Colon (tissue), 2 donors: ENCODE measurements at regions not wholly inside any gene's neighbourhood (a gene's known extent, or its start where the extent isn't known, plus 50 kb on each side); places are given as distances from the start of the nearest gene placed in this dataset.

Source experiments
- FAIRE-seq: peaks from 2 replicates; lab custom pipeline; 2012; peaks lifted over from hg19 to GRCh38; lab: Jason Lieb, UNC
- donor health status: control.
- donor health status: control.

- FAIRE-seq: no peak
Observed at GRCh38 chr9:17970277-17970676, 391.4 kb downstream of the SH3GL2 start.

DNA sequence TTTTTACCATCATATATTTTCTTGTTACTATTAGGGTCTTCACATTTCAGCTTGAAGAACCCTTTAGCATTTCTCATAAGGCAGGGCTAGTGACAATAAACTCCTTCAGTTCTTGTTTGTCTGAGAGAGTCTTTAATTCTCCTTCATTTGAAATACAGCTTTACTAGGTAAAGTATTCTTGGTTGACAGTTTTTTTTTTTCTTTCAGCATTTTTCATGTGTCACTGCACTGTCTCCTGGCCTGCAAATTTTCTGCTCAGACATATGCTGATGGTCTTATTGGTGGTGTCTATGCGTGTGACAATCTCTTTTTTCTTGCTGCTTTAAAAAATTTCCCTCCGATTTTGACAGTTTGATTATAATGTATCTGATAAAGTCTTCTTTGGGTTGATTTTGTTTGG lies 399.9 kb downstream of the SH3GL2 start:
- no peak for FAIRE-seq

GRCh38 chr9:17986595-17986994 lies 407.7 kb downstream of the SH3GL2 start:
- FAIRE-seq: no peak

DNA sequence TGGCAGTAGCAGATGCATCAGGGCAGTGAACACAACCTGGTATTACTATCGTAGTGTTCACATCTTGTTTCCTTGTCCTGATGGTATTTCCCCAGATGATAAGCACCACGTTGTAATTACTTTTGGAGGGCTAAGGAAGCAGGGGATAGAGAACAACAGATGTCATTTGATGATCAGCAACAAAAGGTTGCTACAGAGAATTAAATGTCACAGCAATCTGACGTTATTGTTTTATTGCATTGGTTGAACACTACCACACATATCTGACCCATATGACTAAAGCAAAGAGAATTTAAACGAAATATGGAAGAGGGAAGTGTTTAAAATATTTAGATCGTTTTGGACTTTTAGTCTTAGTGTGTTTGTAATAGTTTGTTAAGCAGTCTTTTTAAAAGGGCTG lies 408.3 kb downstream of the SH3GL2 start:
- peak; percentile 73 for FAIRE-seq

GRCh38 chr9:17988489-17988888 lies 409.6 kb downstream of the SH3GL2 start:
- FAIRE-seq: peak; percentile 64

DNA sequence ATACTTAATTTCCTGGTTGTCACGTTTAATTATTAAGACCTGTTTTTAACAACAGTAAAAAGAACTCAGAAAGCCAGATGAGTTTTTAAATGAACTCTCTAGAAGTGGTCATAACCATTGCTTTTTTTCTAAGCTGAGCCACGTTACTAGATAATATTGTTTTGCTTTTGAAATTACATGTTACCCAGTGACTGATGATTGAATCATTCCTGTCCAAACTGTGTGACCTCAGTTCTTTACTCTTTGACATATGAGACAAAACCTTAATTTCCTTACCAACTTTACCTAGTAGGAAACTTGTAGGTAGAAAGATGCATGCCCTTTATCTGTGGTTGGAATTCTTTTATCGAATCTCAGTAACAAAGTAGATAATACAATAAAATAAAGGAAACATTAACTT lies 411.7 kb downstream of the SH3GL2 start:
- FAIRE-seq: no peak

DNA sequence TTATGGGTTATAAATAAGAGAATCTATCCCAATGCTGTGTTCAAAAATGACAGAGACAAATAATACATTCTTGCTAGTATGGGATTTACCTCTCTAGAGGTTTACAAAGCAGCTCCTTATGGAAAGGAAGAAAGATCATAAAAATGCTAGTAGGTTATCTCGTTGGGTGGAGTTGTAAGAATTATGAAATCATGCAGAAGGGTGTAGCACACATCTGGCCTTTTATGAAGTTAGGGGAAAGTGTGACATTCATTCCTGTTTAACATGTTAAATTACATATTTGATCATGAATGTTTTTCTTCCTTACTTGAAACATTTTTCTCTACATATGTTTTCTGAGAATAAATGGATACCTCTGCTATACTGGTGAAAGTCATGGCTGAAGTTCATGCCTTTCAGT lies 414.2 kb downstream of the SH3GL2 start:
- FAIRE-seq: peak; percentile 24

GRCh38 chr9:17994695-17995425 lies 416.0 kb downstream of the SH3GL2 start:
- no peak for FAIRE-seq

- FAIRE-seq: no peak
Observed at GRCh38 chr9:17996728-17997127, 417.9 kb downstream of the SH3GL2 start.

GRCh38 chr9:18002718-18003438 lies 424.0 kb downstream of the SH3GL2 start:
- no peak for FAIRE-seq

DNA sequence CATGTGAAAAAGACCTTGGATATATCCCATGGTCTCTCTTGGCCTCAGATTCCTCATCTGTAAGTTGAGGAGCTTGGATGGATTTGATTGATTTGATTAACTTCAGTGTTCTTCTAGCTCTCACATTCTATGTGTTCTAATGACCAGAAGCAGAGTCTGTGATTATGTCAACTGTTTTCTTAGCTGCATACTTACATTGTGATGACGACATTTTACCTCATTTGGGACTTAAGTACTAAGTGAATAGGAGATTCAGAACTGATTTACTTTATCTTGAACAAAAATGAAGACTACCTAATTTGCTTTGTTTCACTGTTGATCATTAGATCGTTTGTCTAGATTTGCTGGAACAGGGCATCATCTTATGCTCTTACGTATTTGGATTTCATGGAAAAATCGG lies 427.7 kb downstream of the SH3GL2 start:
- FAIRE-seq: no peak

- no peak for FAIRE-seq
Observed at GRCh38 chr9:18007621-18008020, 428.8 kb downstream of the SH3GL2 start.

DNA sequence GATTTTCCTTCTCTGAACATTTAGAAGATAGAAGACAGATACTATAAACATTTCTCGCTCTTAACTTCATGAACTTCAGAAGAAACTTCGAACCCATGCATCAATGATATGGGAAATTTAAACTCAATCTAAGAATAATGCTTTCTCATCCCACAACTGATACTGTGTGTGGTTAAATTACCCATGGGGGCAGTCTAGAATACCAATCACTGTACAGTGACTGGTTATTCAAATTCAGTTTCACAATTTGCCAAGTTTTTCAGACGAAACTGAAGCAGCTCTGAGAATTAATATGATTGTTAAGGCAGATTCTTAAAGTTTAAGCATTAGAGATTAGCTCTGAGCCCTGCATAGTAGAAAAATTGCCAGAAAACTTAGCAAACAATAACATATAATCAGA lies 431.0 kb downstream of the SH3GL2 start:
- no peak for FAIRE-seq

DNA sequence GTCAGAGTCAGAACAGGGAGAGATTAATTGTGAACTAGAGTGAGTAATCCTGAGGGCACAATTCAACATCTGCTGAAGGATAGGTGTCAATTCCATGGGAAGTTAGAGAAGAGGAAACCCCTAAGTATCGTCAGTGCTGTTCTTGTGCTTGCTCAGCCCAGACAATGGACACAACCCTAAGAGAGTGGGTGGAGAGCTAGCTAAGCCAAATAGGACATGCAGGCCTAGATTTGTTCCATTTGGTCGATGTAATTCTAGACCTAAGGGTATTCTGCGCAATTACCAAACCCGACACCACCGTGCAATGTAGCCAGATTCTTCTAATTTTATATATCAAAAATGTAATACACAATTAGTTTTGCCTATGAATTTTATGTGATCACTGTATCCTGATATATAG lies 431.6 kb downstream of the SH3GL2 start:
- FAIRE-seq: no peak

- FAIRE-seq: no peak
Observed at GRCh38 chr9:18012170-18012569, 433.3 kb downstream of the SH3GL2 start.

GRCh38 chr9:18014556-18014955 lies 435.7 kb downstream of the SH3GL2 start:
- no peak for FAIRE-seq

GRCh38 chr9:18015116-18015515 lies 436.2 kb downstream of the SH3GL2 start:
- no peak for FAIRE-seq

DNA sequence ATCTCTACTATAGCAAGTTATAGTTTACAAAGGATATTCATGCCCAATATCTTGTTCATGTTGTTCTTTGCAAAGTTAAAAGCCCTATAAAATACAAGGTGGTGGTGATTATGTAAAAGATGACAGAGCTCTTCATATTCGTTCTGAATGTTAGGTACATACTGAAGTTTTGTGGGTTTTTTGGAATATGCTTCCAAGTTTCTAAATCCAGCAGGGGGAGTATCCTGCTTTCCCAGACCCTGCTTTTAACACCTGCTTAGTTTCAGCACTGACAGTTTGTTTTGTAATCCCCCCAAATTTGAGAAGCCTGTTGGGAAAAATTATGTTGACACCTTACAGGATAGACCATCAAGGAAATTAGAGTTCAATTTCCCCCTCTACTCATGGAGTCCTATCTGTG lies 438.3 kb downstream of the SH3GL2 start:
- no peak for FAIRE-seq

- FAIRE-seq: no peak
Observed at GRCh38 chr9:18018221-18018620, 439.4 kb downstream of the SH3GL2 start.

DNA sequence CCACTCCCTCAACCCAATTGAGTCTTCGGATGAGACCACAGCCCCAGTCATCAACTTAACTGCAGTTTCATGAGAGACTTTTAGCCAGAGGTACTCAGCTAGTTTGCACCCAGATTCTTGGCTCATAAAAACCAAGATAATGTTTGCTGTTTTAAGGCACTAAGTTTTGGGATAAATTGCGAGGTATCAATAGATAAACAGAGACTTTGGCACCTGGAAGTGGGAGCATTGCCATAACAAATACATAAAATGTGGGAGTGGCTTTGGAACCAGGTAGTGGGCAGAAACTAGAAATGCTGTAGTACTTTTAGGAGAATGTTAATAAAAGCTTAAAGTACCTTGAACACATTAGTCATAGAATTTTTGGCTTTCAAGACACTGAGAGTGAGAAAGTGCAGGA lies 439.8 kb downstream of the SH3GL2 start:
- FAIRE-seq: no peak

GRCh38 chr9:18020121-18020745 lies 441.4 kb downstream of the SH3GL2 start:
- no peak for FAIRE-seq

DNA sequence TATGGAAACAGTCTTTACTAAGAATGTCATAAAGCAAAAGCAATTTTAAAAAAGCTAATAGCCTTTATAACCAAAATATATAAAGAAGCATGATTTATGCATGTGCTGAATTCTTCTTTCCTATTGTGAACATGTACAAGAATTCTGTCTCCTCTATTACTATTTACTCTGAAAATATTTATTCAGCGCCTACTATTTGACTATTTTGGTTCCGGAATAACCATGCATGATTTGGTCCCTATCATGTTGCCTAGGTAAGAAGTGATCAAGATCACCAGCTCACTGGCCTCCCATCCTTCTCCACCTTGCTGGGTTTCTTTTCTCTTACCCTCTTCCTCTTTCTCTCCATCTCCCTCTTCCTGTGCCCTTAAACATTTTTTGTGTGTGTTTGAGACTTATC lies 443.8 kb downstream of the SH3GL2 start:
- FAIRE-seq: no peak

DNA sequence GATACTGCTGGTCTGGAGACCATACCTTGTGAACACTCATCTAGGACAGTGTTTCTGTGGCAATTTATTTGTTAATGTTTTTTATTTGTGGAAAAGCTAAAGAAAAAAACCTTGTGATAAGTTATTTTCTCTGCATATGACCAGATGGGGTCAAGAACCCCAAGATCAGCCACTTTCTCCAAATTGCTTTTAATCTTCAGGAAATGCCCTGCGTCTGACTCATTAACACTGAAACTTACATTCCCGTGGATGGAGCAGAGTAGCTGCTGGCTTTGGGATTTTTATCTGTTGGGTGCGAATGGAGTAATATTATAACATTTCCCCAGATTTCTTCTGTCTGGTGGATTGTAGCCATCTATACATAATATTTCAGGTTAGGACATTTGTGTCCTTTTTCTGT lies 444.5 kb downstream of the SH3GL2 start:
- FAIRE-seq: no peak
